ENCODE measurements at regions not wholly inside any gene's neighbourhood (a gene's known extent, or its start where the extent isn't known, plus 50 kb on each side); places are given as distances from the start of the nearest gene placed in this dataset.

GRCh38 chr4:53686521-53686920, 95.2 kb upstream of the LNX1 start:
- in situ Hi-C loops (cut with HindIII; ENCODE audit: low sequenced_read_pairs), result no loop called here
- peak; percentile 36 for DNase-seq (ENCODE audit: low read depth, low spot score)
- no peak overlapping the region for H3K4me3 ChIP-seq (ENCODE audit: low read depth, low read length)
- no peak for TF ChIP-seq CTCF (IDR thresholded peaks at IDR 0.05; ENCODE audit: low read depth, low read length)

DNA sequence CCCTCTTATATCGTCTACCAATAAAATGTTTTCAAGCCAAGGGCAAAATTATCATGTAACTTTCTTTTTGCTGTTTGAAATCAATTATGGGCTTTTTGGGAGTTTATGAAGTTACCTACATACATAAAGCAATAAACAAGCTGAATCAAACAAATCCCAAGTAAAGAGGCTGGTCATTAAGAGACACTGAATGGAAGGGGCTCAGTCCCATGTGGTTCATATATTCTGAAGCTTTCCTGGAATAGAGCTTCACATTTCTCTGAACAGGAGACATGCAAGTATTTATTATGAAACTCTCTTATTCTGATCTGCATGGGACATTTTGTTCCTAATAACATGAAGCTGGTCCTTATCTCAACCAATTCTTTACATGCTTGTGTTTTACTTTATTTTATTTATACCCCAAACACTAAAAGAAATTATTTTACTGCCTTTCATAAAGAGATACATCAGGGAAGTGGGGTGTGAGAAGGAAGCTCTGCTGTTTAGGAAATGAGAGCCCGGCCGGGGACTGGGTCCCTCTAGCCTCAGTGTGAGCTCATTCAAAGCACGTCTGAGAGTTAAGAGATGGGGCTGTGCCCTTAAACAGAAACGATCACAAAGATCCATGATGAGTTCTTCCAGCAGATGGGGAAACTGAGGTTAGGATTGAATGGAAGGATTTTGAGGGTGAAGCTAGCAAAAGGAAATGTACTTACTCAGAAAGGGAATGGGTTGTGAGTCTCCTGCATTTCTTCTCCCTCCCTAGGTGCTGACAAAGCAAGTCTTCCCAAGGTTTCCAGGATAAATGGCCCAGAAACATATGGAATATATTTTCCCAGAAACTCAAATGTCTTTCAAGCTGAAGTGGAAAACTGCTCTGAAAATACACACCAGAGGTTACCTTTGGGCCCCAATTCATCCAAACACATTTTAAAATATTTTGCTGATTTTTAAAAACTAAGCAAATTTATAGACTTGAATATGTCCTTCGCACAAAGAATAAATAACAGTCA, 93.1 kb upstream of the LNX1 start:
- TF ChIP-seq CTCF (IDR thresholded peaks at IDR 0.05; ENCODE audit: low read depth, low read length), result no peak
- DNase-seq (ENCODE audit: low read depth, low spot score), result no peak
- in situ Hi-C loops (cut with HindIII; ENCODE audit: low sequenced_read_pairs), result no loop called here

DNA sequence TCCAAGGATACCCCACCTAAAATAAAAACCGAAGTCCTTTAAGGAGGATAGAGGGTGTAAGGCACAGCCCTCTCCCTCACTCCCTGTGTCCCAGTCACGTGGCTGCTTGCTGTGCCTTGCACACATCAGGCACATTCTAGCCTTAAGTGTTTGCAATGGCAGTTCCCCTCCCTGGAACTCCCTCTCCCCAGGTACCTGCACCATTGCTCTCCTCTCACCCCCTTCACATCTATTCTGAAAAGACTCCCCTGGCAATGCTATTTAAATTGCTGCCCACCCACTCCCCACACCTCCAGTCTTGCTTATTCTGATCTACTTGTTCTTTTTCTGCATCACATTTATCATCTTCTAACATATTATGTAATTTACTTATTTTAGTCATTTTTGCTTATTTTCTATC, 91.6 kb upstream of the LNX1 start:
- no peak for TF ChIP-seq CTCF (IDR thresholded peaks at IDR 0.05; ENCODE audit: low read depth, low read length)
- H3K4me3 ChIP-seq (ENCODE audit: low read depth, low read length), result no peak overlapping the region
- in situ Hi-C loops (cut with HindIII; ENCODE audit: low sequenced_read_pairs), result no loop called here
- no peak for DNase-seq (ENCODE audit: low read depth, low spot score)

More for the DNA sequence above, 93.1 kb upstream of the LNX1 start:
- no peak overlapping the region for H3K4me3 ChIP-seq (ENCODE audit: low read depth, low read length)

DNA sequence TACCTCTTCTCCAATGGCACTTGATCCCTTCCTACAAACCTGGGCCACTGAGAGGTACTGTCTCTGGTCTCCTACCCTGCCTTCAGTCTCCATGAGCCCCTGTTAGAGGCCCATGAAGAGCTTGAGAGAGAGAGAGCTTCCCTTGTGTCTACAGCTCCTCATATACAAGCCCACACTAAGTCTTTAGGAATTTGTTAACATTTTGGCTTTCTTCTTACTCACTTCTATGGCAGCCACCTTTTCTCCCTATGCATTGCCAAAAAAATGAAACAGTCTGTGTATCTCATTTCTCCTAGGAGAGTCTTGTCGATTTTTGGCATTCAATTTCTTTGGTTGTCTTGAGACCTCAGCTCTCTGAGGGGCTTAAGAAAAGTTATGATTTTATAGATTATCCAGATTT, 90.9 kb upstream of the LNX1 start:
- in situ Hi-C loops (cut with HindIII; ENCODE audit: low sequenced_read_pairs), result no loop called here
- DNase-seq (ENCODE audit: low read depth, low spot score), result peak; percentile 46
- no peak overlapping the region for H3K4me3 ChIP-seq (ENCODE audit: low read depth, low read length)
- TF ChIP-seq CTCF (IDR thresholded peaks at IDR 0.05; ENCODE audit: low read depth, low read length), result no peak

- in situ Hi-C loops (cut with HindIII; ENCODE audit: low sequenced_read_pairs), result no loop called here
- H3K4me3 ChIP-seq (ENCODE audit: low read depth, low read length), result no peak overlapping the region
- no peak for TF ChIP-seq CTCF (IDR thresholded peaks at IDR 0.05; ENCODE audit: low read depth, low read length)
- DNase-seq (ENCODE audit: low read depth, low spot score), result no peak
Measured at GRCh38 chr4:53680598-53680997, 89.3 kb upstream of the LNX1 start.

- in situ Hi-C loops (cut with HindIII; ENCODE audit: low sequenced_read_pairs), result no loop called here
- H3K4me3 ChIP-seq (ENCODE audit: low read depth, low read length), result no peak overlapping the region
- DNase-seq (ENCODE audit: low read depth, low spot score), result no peak
- TF ChIP-seq CTCF (IDR thresholded peaks at IDR 0.05; ENCODE audit: low read depth, low read length), result no peak
Measured at GRCh38 chr4:53680168-53680567, 88.9 kb upstream of the LNX1 start.

All from astrocyte of the spinal cord (primary cell).